ENCODE measurements at regions not wholly inside any gene's neighbourhood (a gene's known extent, or its start where the extent isn't known, plus 50 kb on each side); places are given as distances from the start of the nearest gene placed in this dataset.

- H4K5ac ChIP-seq (ENCODE audit: insufficient read length, low read depth, low read length) = no peak overlapping the region
- no peak overlapping the region for H3K14ac ChIP-seq (ENCODE audit: insufficient read length)
- H3K56ac ChIP-seq (replicated peaks; ENCODE audit: insufficient read length, low read depth, low read length) = no peak overlapping the region
- no peak overlapping the region for H2BK120ac ChIP-seq (replicated peaks; ENCODE audit: low read depth, low read length)
- H4K91ac ChIP-seq (replicated peaks; ENCODE audit: insufficient read length, low read length) = no peak overlapping the region
- H3K27me3 ChIP-seq (replicated peaks in 1 of 4; ENCODE audit: control insufficient read depth in 3 of 4, extremely low read depth in 1 of 4, insufficient read depth in 3 of 4, low read length in 3 of 4) = no peaks in the 10 kb centered on the region
- no peak overlapping the region for H2BK12ac ChIP-seq (ENCODE audit: low read depth, low read length)
- FAIRE-seq (no peak), DNase-seq (ENCODE audit: low read depth in 1 of 2, low spot score in 2 of 2) (no peak)
- no peak overlapping the region; the same call in 1 of the 2 replicates for H3K18ac ChIP-seq (ENCODE audit: extremely low read depth, low read length)
- CTCF ChIA-PET (ENCODE audit: partially characterized antibody) = interaction anchor here (1.9 kb wide), 1 partner anchor 56 kb away, joined by 5 read pairs; no protein-coding TSS in a partner anchor
- H3K9me3 ChIP-seq (ENCODE audit: insufficient read depth in 2 of 2, low read depth in 1 of 2, low read length in 1 of 2) = no peaks in the 10 kb centered on the region
- H3K23me2 ChIP-seq (ENCODE audit: low read depth, low read length) = no peaks in the 10 kb centered on the region
- H3K79me2 ChIP-seq (ENCODE audit: control insufficient read depth in 1 of 2, insufficient read depth in 2 of 2, low read length in 2 of 2) = no peaks in the 10 kb centered on the region
- H3K4me1 ChIP-seq (replicated peaks in 1 of 4; ENCODE audit: control insufficient read depth in 3 of 4, insufficient read depth in 4 of 4, low read length in 3 of 4) = no peaks in the 10 kb centered on the region
- H4K8ac ChIP-seq (ENCODE audit: extremely low read depth, insufficient read depth, low read length) = no peak overlapping the region
- POLR2A ChIA-PET (ENCODE audit: partially characterized antibody) = no interaction called here
- H3K4me3 ChIP-seq (ENCODE audit: extremely low read depth in 1 of 4, insufficient read depth in 2 of 4, low read depth in 3 of 4, low read length in 4 of 4) = no peak overlapping the region
- no peak overlapping the region for H3K23ac ChIP-seq (ENCODE audit: insufficient read length)
- no peak overlapping the region for H2AFZ ChIP-seq (ENCODE audit: low read length)
- no peaks in the 10 kb centered on the region for H3K79me1 ChIP-seq (ENCODE audit: low read depth, low read length)
- no peaks in the 10 kb centered on the region for H3K36me3 ChIP-seq (ENCODE audit: control insufficient read depth in 2 of 4, insufficient read depth in 4 of 4, low read length in 3 of 4)
- H2BK5ac ChIP-seq (ENCODE audit: low read depth, low read length) = no peak overlapping the region
- no peak overlapping the region for H2BK15ac ChIP-seq (ENCODE audit: low read length)
- no peak overlapping the region for H3K4me2 ChIP-seq (ENCODE audit: insufficient read depth in 1 of 2, low read depth in 2 of 2, low read length in 2 of 2)
- H3K9ac ChIP-seq (replicated peaks in 1 of 4; ENCODE audit: extremely low read depth in 1 of 4, low read depth in 3 of 4, low read length in 3 of 4) = no peak overlapping the region
- H2AK5ac ChIP-seq (ENCODE audit: low read depth, low read length) = no peak overlapping the region
- WGBS, 2 experiments (ENCODE audit: extremely low coverage in 1 of 2, insufficient coverage in 1 of 2, insufficient read length in 1 of 2, insufficient replicate concordance in 2 of 2, low coverage in 1 of 2, low lambda C conversion rate in 2 of 2, missing lambda C conversion rate in 1 of 2) = 82% methylated on average over 9 of the region's 9 CpGs; no CpG with 5 or more reads in 1 of the 2 experiments
- no peaks in the 10 kb centered on the region for H4K20me1 ChIP-seq (replicated peaks in 1 of 2; ENCODE audit: control insufficient read depth in 1 of 2, insufficient read depth in 2 of 2, low read length in 2 of 2)
- H2BK20ac ChIP-seq (ENCODE audit: low read length) = no peak overlapping the region
- no peak overlapping the region for H3K27ac ChIP-seq (ENCODE audit: low read depth, low read length)
- H3K4ac ChIP-seq (replicated peaks; ENCODE audit: insufficient read length, low read depth, low read length) = no peak overlapping the region
Observed at GRCh38 chr1:36665478-36666080, 182.9 kb upstream of the CSF3R start.

Data from H1 (cell line).